ENCODE measurements at regions not wholly inside any gene's neighbourhood (a gene's known extent, or its start where the extent isn't known, plus 50 kb on each side); places are given as distances from the start of the nearest gene placed in this dataset.

DNA sequence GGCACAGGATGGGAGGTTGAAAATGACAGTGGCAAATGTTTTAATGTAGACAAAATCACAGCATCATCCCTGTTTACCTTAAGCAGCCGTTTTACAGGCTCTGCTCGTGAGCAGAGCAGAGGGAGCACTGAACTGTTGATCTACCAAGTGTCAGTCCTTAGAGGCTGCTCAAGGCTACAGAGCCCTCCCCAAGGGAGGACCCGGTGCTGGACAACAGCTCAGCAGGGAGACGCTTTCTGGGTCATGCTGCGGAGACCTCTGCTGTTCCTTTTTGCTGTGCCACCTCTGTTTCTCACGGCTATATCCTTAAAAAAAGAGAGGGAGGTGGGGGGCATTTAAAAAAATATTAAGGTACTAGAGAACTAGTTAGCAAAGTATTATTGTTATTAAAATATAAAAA is 400.2 kb downstream of the GABRB3 start:
- TF ChIP-seq POLR2A (IDR thresholded peaks at IDR 0.05) = no peak
- TF ChIP-seq CTCF (IDR thresholded peaks at IDR 0.05 in 8 of 11, conservative IDR thresholded peaks at IDR 0.05 in 3 of 11) = no peak
- no peak for TF ChIP-seq POLR2AphosphoS5 (IDR thresholded peaks at IDR 0.05)
